HepG2 (cell line): ENCODE measurements at regions not wholly inside any gene's neighbourhood (a gene's known extent, or its start where the extent isn't known, plus 50 kb on each side); places are given as distances from the start of the nearest gene placed in this dataset.

ENCODE experiments used
- BHLHE40 ChIP-seq: IDR thresholded peaks from 2 replicates; pipeline ENCODE4 v1.6.1; 2011; ENCODE audit warnings: low read length, improper control_type of control experiment
- EHMT2 ChIP-seq: fragments of 200-600 bp; sonication (generic); IDR thresholded peaks from 2 replicates; pipeline ENCODE4 v1.7.0; 2017; ENCODE audit warnings: antibody characterized with exemption, low read depth, low read length, borderline replicate concordance
- ESRRA ChIP-seq: sonication (generic); formaldehyde crosslinking; IDR thresholded peaks from 2 replicates; pipeline ENCODE4 v1.5.1; 2020; ENCODE audit warnings: mild to moderate bottlenecking, low read depth, missing genetic modification reagents
- FOXP1 ChIP-seq, 2 experiments: fragments of 450-650 bp in 1 of 2; IDR thresholded peaks; 2 replicates each; pipeline ENCODE4 v1.6.1; 2017 to 2018; ENCODE audit warnings: antibody characterized with exemption in 1 of 2
- HDAC2 ChIP-seq: sonication (generic); formaldehyde crosslinking; IDR thresholded peaks from 2 replicates; pipeline ENCODE4 v1.4.0; 2020; ENCODE audit warnings: missing genetic modification reagents
- HDAC6 ChIP-seq: fragments of 200-600 bp; sonication (generic); IDR thresholded peaks from 2 replicates; pipeline ENCODE4 v1.7.0; 2017; ENCODE audit warnings: mild to moderate bottlenecking, antibody characterized with exemption, low read length, low read depth
- MED13 ChIP-seq: sonication (generic); formaldehyde crosslinking; IDR thresholded peaks from 2 replicates; pipeline ENCODE4 v1.5.0; 2020; ENCODE audit warnings: missing genetic modification reagents
- NFE2L2 ChIP-seq: fragments of 150-350 bp; IDR thresholded peaks from 2 replicates; pipeline ENCODE4 v1.6.1; 2014; ENCODE audit warnings: low read length
- POLR2A ChIP-seq, 2 experiments: IDR thresholded peaks; 2 replicates each; pipeline ENCODE4 v1.6.1; 2011; ENCODE audit warnings: low read depth in 2 of 2, low read length in 2 of 2, mild to moderate bottlenecking in 1 of 2, moderate library complexity in 1 of 2; ENCODE audit not compliant: insufficient read depth in 1 of 2
- POLR2AphosphoS5 ChIP-seq: IDR thresholded peaks from 2 replicates; pipeline ENCODE4 v1.6.1; 2012; ENCODE audit warnings: low read depth, low read length
- RBAK ChIP-seq: sonication (generic); formaldehyde crosslinking; IDR thresholded peaks from 2 replicates; pipeline ENCODE4 v1.5.1; 2020; ENCODE audit warnings: mild to moderate bottlenecking, missing genetic modification reagents
- ZNF3 ChIP-seq: IDR thresholded peaks from 2 replicates; pipeline ENCODE4 v1.7.0; 2017; ENCODE audit warnings: inconsistent platforms
- TF ChIP-seq, protein P1 (sequence below): sonication (generic); formaldehyde crosslinking; IDR thresholded peaks from 2 replicates; pipeline ENCODE4 v1.5.1; 2020; ENCODE audit warnings: mild to moderate bottlenecking, missing genetic modification reagents, moderate library complexity
- TF ChIP-seq, protein P2 (sequence below): sonication (generic); formaldehyde crosslinking; IDR thresholded peaks from 2 replicates; pipeline ENCODE4 v1.4.0; 2020; ENCODE audit warnings: missing genetic modification reagents, mild to moderate bottlenecking, borderline replicate concordance

DNA sequence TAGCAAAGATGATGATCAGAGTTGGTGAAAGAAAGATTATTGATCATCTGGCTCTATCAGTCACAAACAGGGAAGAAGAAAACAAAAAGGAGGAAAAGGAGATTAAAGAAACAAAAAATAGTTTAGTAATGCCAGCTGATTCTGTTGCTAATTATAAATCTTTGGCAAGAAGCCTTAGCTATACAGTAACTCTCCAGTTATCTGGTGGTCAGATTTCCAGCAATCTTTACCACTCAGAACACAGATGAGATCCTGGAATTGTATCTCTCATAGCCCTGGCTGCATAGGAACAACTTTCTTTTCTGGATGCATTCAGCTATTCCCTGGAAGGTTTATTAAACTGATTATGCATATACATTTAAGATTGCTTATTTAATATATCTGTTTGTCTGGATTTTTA is 256.8 kb upstream of the ZEB2 start:
- TF ChIP-seq FOXP1 (IDR thresholded peaks at IDR 0.05) (no peak), FOXP1 (CRISPR knock-in tag; IDR thresholded peaks at IDR 0.05) (no peak), HDAC2 (CRISPR knock-in tag) (no peak), ESRRA (CRISPR knock-in tag) (no peak), MED13 (CRISPR knock-in tag) (no peak), NFE2L2 (no peak), ZNF3 (no peak), BHLHE40 (no peak), EHMT2 (no peak), POLR2A (IDR thresholded peaks at IDR 0.05; ENCODE audit: insufficient read depth in 1 of 2, low read depth in 2 of 2, low read length in 2 of 2) (no peak), HDAC6 (no peak), RBAK (CRISPR knock-in tag) (no peak), POLR2AphosphoS5 (no peak)
- TF ChIP-seq, protein P1, sequence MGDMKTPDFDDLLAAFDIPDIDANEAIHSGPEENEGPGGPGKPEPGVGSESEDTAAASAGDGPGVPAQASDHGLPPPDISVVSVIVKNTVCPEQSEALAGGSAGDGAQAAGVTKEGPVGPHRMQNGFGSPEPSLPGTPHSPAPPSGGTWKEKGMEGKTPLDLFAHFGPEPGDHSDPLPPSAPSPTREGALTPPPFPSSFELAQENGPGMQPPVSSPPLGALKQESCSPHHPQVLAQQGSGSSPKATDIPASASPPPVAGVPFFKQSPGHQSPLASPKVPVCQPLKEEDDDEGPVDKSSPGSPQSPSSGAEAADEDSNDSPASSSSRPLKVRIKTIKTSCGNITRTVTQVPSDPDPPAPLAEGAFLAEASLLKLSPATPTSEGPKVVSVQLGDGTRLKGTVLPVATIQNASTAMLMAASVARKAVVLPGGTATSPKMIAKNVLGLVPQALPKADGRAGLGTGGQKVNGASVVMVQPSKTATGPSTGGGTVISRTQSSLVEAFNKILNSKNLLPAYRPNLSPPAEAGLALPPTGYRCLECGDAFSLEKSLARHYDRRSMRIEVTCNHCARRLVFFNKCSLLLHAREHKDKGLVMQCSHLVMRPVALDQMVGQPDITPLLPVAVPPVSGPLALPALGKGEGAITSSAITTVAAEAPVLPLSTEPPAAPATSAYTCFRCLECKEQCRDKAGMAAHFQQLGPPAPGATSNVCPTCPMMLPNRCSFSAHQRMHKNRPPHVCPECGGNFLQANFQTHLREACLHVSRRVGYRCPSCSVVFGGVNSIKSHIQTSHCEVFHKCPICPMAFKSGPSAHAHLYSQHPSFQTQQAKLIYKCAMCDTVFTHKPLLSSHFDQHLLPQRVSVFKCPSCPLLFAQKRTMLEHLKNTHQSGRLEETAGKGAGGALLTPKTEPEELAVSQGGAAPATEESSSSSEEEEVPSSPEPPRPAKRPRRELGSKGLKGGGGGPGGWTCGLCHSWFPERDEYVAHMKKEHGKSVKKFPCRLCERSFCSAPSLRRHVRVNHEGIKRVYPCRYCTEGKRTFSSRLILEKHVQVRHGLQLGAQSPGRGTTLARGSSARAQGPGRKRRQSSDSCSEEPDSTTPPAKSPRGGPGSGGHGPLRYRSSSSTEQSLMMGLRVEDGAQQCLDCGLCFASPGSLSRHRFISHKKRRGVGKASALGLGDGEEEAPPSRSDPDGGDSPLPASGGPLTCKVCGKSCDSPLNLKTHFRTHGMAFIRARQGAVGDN (CRISPR knock-in tag) = no peak
- TF ChIP-seq, protein P2, sequence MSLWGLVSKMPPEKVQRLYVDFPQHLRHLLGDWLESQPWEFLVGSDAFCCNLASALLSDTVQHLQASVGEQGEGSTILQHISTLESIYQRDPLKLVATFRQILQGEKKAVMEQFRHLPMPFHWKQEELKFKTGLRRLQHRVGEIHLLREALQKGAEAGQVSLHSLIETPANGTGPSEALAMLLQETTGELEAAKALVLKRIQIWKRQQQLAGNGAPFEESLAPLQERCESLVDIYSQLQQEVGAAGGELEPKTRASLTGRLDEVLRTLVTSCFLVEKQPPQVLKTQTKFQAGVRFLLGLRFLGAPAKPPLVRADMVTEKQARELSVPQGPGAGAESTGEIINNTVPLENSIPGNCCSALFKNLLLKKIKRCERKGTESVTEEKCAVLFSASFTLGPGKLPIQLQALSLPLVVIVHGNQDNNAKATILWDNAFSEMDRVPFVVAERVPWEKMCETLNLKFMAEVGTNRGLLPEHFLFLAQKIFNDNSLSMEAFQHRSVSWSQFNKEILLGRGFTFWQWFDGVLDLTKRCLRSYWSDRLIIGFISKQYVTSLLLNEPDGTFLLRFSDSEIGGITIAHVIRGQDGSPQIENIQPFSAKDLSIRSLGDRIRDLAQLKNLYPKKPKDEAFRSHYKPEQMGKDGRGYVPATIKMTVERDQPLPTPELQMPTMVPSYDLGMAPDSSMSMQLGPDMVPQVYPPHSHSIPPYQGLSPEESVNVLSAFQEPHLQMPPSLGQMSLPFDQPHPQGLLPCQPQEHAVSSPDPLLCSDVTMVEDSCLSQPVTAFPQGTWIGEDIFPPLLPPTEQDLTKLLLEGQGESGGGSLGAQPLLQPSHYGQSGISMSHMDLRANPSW (CRISPR knock-in tag) = no peak
